ENCODE measurements at regions not wholly inside any gene's neighbourhood (a gene's known extent, or its start where the extent isn't known, plus 50 kb on each side); places are given as distances from the start of the nearest gene placed in this dataset.

DNA sequence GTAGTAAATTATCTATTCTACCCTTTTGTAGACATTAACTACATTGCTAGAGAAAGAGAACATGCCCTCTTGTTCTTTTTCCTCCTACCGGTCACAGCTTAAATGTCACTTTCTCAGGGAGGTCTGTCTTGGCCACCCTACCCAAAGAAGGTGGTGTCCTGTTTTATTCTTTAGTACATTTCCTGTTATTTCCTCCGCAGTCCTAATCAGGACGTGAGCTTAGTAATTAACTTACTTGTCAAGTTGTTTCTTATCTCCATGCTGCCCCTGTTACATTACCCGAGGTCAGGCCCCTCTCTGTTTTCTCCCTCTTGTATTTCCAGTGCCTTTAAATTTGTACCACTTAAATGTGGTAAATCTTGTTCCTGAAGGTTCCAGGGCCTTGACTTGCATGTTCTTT, 73.7 kb upstream of the RMDN2 start:
- no peak overlapping the region for H3T11ph ChIP-seq (ENCODE audit: low read length)
- H2BK120ac ChIP-seq (ENCODE audit: low read depth, low read length, poor library complexity, severe bottlenecking) = no peak overlapping the region
- no peak overlapping the region for H3K27ac ChIP-seq (ENCODE audit: insufficient read length, low read depth, low read length)
- Mint-ChIP-seq H3K27me3 (ENCODE audit: low read depth) (no peaks in the 10 kb centered on the region; the same call in 1 of the 2 replicates), H3K36me3 (ENCODE audit: insufficient read depth in 1 of 3, low read depth in 3 of 3) (no peaks in the 10 kb centered on the region), H3K4me3 (no peak overlapping the region), H3K27ac (no peak overlapping the region), H3K4me1 (no peaks in the 10 kb centered on the region), H3K9me3 (no peaks in the 10 kb centered on the region)
- no peak overlapping the region for H3K14ac ChIP-seq (ENCODE audit: insufficient read depth, low read length)
- no peak overlapping the region for H4K8ac ChIP-seq (replicated peaks; ENCODE audit: insufficient read length, low read depth, low read length)
- H3K79me1 ChIP-seq (ENCODE audit: insufficient read depth, low read depth, low read length, poor library complexity, severe bottlenecking) = no peaks in the 10 kb centered on the region
- no peaks in the 10 kb centered on the region for H3K23me2 ChIP-seq (ENCODE audit: insufficient read length, low read depth, low read length, poor library complexity, severe bottlenecking)
- DNase-seq = no peak
- no peaks in the 10 kb centered on the region for H3K4me1 ChIP-seq (ENCODE audit: insufficient read depth, low read length)
- TF ChIP-seq CTCF (conservative IDR thresholded peaks at IDR 0.05) = no peak
- H3K4ac ChIP-seq (ENCODE audit: low read depth, low read length) = no peak overlapping the region
- no peak overlapping the region for H2BK15ac ChIP-seq (ENCODE audit: low read depth, low read length)
- H3K56ac ChIP-seq (ENCODE audit: insufficient read length, low read depth, low read length) = no peak overlapping the region
- no peak overlapping the region for H2BK12ac ChIP-seq (ENCODE audit: insufficient read length, low read depth, low read length)
- H3K18ac ChIP-seq (ENCODE audit: insufficient read length, low read depth, low read length) = no peak overlapping the region
- H3K4me2 ChIP-seq (ENCODE audit: insufficient read depth, insufficient read length, low read length) = no peak overlapping the region
- H3K23ac ChIP-seq (ENCODE audit: insufficient read length, low read depth, low read length) = no peak overlapping the region
- H2BK5ac ChIP-seq (ENCODE audit: insufficient read length, low read length) = no peak overlapping the region
- no peaks in the 10 kb centered on the region for H3K27me3 ChIP-seq (ENCODE audit: insufficient read depth, low read length)
- no peak overlapping the region for H2AFZ ChIP-seq (ENCODE audit: low read length)
- H3K79me2 ChIP-seq (ENCODE audit: insufficient read depth, low read length) = no peaks in the 10 kb centered on the region
- H4K5ac ChIP-seq (ENCODE audit: insufficient read length, low read depth, low read length) = no peak overlapping the region
- no peak overlapping the region for H2BK20ac ChIP-seq (ENCODE audit: low read depth, low read length, poor library complexity, severe bottlenecking)
- no peak overlapping the region for H4K91ac ChIP-seq (ENCODE audit: insufficient read length, low read depth, low read length)
- H4K20me1 ChIP-seq (ENCODE audit: control insufficient read depth, insufficient read depth, insufficient read length) = no peaks in the 10 kb centered on the region
- H3K9me3 ChIP-seq (ENCODE audit: control insufficient read depth, low read depth, low read length) = no peaks in the 10 kb centered on the region
- WGBS (ENCODE audit: extremely low coverage, insufficient read length, low lambda C conversion rate) = no CpG with 5 or more reads among the region's 4 CpGs
- H3K9ac ChIP-seq (ENCODE audit: extremely low read depth, insufficient read length, low read length) = no peak overlapping the region
- H2AK5ac ChIP-seq (ENCODE audit: insufficient read length, low read length) = no peak overlapping the region
